ENCODE measurements at regions not wholly inside any gene's neighbourhood (a gene's known extent, or its start where the extent isn't known, plus 50 kb on each side); places are given as distances from the start of the nearest gene placed in this dataset.

DNA sequence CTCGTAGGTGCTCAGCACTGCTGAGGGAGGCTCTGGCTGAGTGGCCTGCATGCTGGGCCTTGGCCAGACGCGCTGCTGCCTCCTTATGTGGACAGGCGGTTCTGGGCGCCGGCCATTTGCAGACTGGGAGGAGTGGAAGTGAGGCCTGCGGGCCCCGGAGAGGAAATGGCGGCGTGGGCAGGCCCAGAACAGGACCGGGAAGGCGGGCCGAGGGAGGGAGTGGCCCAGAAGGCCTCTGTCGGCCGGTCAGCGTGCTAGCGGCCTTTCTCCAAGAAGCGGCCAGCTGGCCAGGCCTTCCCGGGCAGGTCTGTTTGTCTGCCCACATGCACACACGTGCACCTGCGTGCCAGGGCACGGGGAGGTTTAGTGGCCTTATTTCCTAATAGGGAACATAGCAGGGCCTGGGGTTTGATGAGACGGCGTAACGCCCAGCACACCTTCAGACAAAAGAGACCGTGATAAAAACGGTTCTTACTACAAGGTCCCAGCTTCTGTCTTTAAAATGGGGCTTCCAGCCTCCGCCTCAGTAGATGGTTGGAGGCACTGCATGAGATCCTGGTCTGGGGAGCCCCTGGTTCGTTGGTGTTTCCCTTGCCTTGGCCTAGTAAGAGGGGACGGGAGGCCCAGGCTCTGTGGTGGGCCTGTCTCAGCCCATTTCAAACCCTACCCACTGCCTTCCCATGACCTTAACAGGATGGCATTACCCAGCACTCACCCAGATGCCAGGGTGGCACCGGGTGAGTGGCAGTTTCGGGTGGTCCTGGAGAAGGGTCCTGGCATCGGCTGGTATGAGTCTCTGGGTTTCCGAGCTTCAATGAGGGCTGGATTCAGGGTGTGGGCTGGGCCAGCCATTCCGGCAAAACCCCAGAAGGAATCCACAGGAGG, 65.1 kb upstream of the PPARA start:
- DNase-seq: no peak
- no peak overlapping the region for H3K27ac Mint-ChIP-seq

DNA sequence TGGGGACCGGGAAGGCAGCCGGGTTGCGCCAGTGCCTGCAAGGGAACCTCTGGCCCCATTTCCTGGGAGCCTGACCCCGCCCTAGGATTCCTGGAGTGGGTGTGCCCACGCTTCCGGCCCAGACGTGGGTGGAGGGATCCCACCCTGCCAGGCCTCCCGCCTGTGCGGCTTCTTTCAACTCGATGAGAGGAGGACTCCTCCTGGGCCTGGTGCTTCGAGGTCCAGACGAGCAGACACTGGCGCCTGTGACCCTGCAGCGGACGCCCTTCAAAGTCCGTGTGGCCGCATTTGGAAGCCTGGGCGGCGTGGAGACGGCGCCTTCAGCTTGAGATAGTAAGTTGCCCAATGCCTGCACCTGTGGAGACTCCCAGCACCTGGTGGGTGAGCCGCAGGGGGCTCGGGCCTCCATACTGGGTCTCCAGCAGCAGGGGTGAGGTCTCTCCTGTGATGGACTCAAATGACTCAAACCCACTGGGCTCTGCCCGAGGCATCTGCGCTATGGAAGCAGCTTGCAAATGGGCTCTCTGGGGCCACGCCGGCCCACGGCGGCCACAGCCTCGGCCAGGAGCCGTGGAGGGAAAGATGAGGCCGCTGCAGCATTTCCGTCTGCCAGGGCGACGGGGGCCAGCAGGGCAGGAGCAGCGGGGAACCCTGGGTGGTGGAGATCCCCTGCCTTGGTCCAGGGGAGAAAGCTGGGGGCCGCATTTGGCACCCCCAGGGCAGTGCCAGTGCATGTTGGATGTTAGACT, 64.3 kb upstream of the PPARA start:
- Histone ChIP-seq H3K27me3 (replicated peaks in 1 of 2; ENCODE audit: control insufficient read depth in 2 of 2, extremely low read depth in 1 of 2, insufficient read depth in 2 of 2, low read length in 1 of 2) (no peaks in the 10 kb centered on the region), H3K27ac (ENCODE audit: low read length) (no peak overlapping the region), H3K4me1 (ENCODE audit: control insufficient read depth in 1 of 2, extremely low read depth in 1 of 2, insufficient read depth in 2 of 2, low read length in 2 of 2) (no peaks in the 10 kb centered on the region), H3K36me3 (ENCODE audit: control insufficient read depth in 2 of 2, extremely low read depth in 1 of 2, insufficient read depth in 1 of 2, low read length in 1 of 2) (no peaks in the 10 kb centered on the region), H3K4me3 (ENCODE audit: control insufficient read depth in 1 of 2, extremely low read depth in 1 of 2, low read length in 1 of 2) (no peak overlapping the region), H3K9me3 (no peaks in the 10 kb centered on the region)
- H3K4me3 Mint-ChIP-seq: no peak overlapping the region
- no peaks in the 10 kb centered on the region for H3K9me3 Mint-ChIP-seq
- H3K4me1 Mint-ChIP-seq: peaks cover 6 to 15% (median 7%) of the 10 kb centered on the region in 3 donors
- ATAC-seq (replicated peaks in 1 of 4) (no peak), DNase-seq (no peak)
- H3K36me3 Mint-ChIP-seq: no peaks in the 10 kb centered on the region
- ChIA-PET CTCF (no interaction called here), POLR2A (no interaction called here)
- WGBS (ENCODE audit: insufficient coverage): 95% methylated on average over 36 of the region's 37 CpGs
- no peak overlapping the region for H3K27ac Mint-ChIP-seq
- no peaks in the 10 kb centered on the region for H3K27me3 Mint-ChIP-seq

More for the DNA sequence above, 65.1 kb upstream of the PPARA start:
- Histone ChIP-seq H3K36me3 (ENCODE audit: control insufficient read depth in 2 of 2, extremely low read depth in 1 of 2, insufficient read depth in 1 of 2, low read length in 1 of 2) (no peaks in the 10 kb centered on the region), H3K4me3 (ENCODE audit: control insufficient read depth in 1 of 2, extremely low read depth in 1 of 2, low read length in 1 of 2) (no peak overlapping the region), H3K27me3 (replicated peaks in 1 of 2; ENCODE audit: control insufficient read depth in 2 of 2, extremely low read depth in 1 of 2, insufficient read depth in 2 of 2, low read length in 1 of 2) (no peaks in the 10 kb centered on the region), H3K9me3 (no peaks in the 10 kb centered on the region), H3K27ac (ENCODE audit: low read length) (no peak overlapping the region), H3K4me1 (ENCODE audit: control insufficient read depth in 1 of 2, extremely low read depth in 1 of 2, insufficient read depth in 2 of 2, low read length in 2 of 2) (no peaks in the 10 kb centered on the region)
- no peaks in the 10 kb centered on the region for H3K27me3 Mint-ChIP-seq
- no peak for ATAC-seq (replicated peaks in 1 of 4)
- no peaks in the 10 kb centered on the region for H3K9me3 Mint-ChIP-seq
- CTCF ChIA-PET: no interaction called here
- no peak overlapping the region for H3K4me3 Mint-ChIP-seq
- 95% methylated on average over 27 of the region's 35 CpGs for WGBS (ENCODE audit: insufficient coverage)
- H3K36me3 Mint-ChIP-seq: no peaks in the 10 kb centered on the region
- POLR2A ChIA-PET: no interaction called here
- peaks cover 6 to 16% (median 7%) of the 10 kb centered on the region in 3 donors for H3K4me1 Mint-ChIP-seq

DNA sequence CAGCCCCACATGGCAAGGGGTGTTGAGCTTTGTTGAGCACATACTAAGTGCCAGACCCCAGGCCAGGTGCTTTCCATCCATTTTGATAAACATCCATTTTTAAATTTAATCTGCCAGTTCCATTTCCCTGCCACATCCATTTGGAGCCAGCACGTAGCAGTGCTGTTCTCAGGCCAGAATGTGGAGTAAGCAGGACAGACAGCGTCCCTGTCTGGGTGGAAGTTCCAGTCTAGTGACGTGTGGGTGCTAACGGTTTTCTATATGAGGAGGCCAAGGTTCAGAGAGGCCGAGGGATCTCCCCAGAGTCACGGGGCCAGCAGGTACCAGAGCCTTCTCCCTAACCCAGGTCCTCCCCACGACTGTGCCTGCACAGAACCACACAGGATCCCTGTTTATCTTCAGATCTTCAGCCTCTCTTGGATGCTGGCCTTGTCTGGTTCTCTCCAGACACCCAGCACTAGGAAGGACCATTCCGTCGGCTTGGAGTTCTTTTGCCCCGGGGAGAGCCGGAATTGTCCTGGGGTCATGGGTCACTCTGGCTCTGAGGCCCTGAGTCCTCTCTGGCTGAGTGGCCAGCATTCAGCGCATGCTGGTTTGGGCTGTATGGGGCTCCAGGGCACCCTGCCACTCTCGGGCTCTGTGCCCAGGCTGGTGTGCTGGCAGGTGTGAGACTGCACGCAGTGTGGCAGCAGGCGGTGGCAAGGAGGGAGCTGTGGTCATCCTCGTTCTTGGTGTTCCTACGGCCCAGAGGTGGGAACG, 63.6 kb upstream of the PPARA start:
- Mint-ChIP-seq H3K4me1 (peaks cover 6 to 15% (median 7%) of the 10 kb centered on the region in 3 donors), H3K27me3 (no peaks in the 10 kb centered on the region), H3K27ac (no peak overlapping the region), H3K4me3 (no peak overlapping the region), H3K9me3 (no peaks in the 10 kb centered on the region), H3K36me3 (no peaks in the 10 kb centered on the region)
- WGBS (ENCODE audit: insufficient coverage): 92% methylated on average over 12 of the region's 18 CpGs
- H3K36me3 ChIP-seq (ENCODE audit: control insufficient read depth in 2 of 2, extremely low read depth in 1 of 2, insufficient read depth in 1 of 2, low read length in 1 of 2): no peaks in the 10 kb centered on the region
- DNase-seq (no peak), ATAC-seq (replicated peaks in 1 of 4) (no peak)
- H3K27me3 ChIP-seq (replicated peaks in 1 of 2; ENCODE audit: control insufficient read depth in 2 of 2, extremely low read depth in 1 of 2, insufficient read depth in 2 of 2, low read length in 1 of 2): no peaks in the 10 kb centered on the region
- ChIA-PET CTCF (no interaction called here), POLR2A (no interaction called here)
- H3K27ac ChIP-seq (ENCODE audit: low read length): no peak overlapping the region
- H3K4me1 ChIP-seq (ENCODE audit: control insufficient read depth in 1 of 2, extremely low read depth in 1 of 2, insufficient read depth in 2 of 2, low read length in 2 of 2): no peaks in the 10 kb centered on the region
- no peak overlapping the region for H3K4me3 ChIP-seq (ENCODE audit: control insufficient read depth in 1 of 2, extremely low read depth in 1 of 2, low read length in 1 of 2)
- no peaks in the 10 kb centered on the region for H3K9me3 ChIP-seq

DNA sequence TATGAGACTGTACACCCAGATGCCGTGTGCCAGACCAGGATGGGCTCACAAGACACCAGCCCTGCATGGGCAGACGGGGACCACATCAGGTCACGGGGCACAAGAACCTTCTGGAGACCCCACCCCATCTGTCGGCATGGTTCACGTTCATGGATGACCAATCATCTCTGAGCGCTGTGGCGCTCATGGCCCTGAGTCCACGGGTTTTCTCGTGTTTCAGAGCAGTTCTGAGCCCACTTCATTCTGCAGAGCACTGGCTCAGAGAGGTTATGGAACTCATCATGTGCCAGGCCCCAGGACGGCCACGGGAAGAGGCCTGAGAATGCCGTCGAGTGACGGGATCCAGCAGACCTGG, 63.0 kb upstream of the PPARA start:
- Histone ChIP-seq H3K27ac (ENCODE audit: low read length) (no peak overlapping the region), H3K4me3 (ENCODE audit: control insufficient read depth in 1 of 2, extremely low read depth in 1 of 2, low read length in 1 of 2) (no peak overlapping the region), H3K36me3 (ENCODE audit: control insufficient read depth in 2 of 2, extremely low read depth in 1 of 2, insufficient read depth in 1 of 2, low read length in 1 of 2) (no peaks in the 10 kb centered on the region), H3K27me3 (replicated peaks in 1 of 2; ENCODE audit: control insufficient read depth in 2 of 2, extremely low read depth in 1 of 2, insufficient read depth in 2 of 2, low read length in 1 of 2) (no peaks in the 10 kb centered on the region), H3K9me3 (no peaks in the 10 kb centered on the region), H3K4me1 (ENCODE audit: control insufficient read depth in 1 of 2, extremely low read depth in 1 of 2, insufficient read depth in 2 of 2, low read length in 2 of 2) (no peaks in the 10 kb centered on the region)
- ChIA-PET CTCF (no interaction called here), POLR2A (no interaction called here)
- DNase-seq (no peak), ATAC-seq (replicated peaks in 1 of 4) (no peak)
- Mint-ChIP-seq H3K9me3 (no peaks in the 10 kb centered on the region), H3K4me1 (peaks cover 5 to 15% (median 6%) of the 10 kb centered on the region in 3 donors), H3K27me3 (no peaks in the 10 kb centered on the region), H3K27ac (no peak overlapping the region), H3K4me3 (no peak overlapping the region), H3K36me3 (no peaks in the 10 kb centered on the region)
- 91% methylated on average over 14 of the region's 14 CpGs for WGBS (ENCODE audit: insufficient coverage)

DNA sequence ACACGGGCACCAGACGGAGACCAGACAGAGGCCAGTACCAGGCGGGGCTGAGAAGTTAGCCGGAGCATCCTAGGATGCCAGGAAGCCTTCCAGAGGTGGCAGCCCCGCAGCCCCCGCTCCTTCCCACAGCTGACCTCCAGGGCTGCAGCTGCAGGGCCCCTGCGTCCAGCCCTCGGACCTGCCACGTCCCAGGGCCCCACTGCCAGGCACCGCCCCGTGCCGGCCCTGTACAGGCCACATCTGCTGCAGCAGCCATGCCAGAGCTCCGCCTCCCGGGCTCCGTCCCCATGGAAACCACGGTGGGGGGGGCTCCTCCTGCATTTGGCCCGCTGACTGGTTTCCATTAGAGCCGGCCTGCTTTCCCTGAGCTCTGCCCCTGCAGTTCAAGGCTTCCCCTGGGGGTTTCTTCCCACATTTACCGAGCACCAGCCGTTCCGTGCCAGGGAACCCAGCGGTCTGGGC, 62.5 kb upstream of the PPARA start:
- no peak overlapping the region for H3K27ac ChIP-seq (ENCODE audit: low read length)
- CTCF ChIA-PET: no interaction called here

DNA sequence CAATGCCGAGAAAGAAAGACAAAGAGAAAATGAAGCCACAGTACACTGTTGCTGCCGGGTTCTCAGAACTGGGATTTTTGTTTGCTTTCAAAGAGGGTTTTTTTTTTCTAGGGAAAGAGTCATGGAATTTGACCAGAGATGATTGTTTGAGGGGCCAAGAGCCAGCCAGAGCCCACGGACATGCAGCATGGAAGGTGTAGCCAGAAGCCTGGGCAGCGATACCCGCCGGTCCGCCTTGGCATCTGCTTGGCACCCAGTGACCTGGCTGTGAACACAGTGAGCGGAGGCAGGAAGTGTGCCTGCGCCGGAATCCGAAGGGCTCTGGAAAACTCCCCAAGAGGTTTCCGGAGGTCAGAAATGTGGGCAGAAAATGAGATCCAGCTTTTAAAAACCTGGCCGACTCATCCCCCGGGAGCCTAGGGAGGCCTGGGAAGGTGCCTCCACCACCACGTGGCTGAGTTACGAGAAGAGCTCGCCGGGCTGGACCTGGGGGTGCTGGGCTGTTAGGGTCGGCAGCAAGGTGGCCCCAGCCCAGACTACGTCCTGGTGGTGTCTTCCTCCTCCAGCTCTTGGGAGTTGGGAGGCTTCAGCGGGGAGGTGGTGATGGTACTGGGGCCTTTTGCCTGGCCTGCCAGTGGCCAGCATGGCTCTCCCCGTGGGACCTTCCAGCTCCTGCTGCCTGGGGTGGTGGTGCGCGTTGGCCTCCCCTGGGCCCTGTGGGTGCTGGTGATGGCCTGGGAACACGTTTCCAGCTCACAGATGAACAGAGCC, 61.6 kb upstream of the PPARA start:
- peaks cover 1 to 14% (median 1%) of the 10 kb centered on the region in 3 donors for H3K4me1 Mint-ChIP-seq
- H3K36me3 Mint-ChIP-seq: no peaks in the 10 kb centered on the region
- no peaks in the 10 kb centered on the region for H3K36me3 ChIP-seq (ENCODE audit: control insufficient read depth in 2 of 2, extremely low read depth in 1 of 2, insufficient read depth in 1 of 2, low read length in 1 of 2)
- ChIA-PET CTCF (no interaction called here), POLR2A (no interaction called here)
- no peaks in the 10 kb centered on the region for H3K4me1 ChIP-seq (ENCODE audit: control insufficient read depth in 1 of 2, extremely low read depth in 1 of 2, insufficient read depth in 2 of 2, low read length in 2 of 2)
- 92% methylated on average over 24 of the region's 25 CpGs for WGBS (ENCODE audit: insufficient coverage)
- no peak overlapping the region for H3K4me3 Mint-ChIP-seq
- H3K9me3 Mint-ChIP-seq: no peaks in the 10 kb centered on the region
- H3K9me3 ChIP-seq: no peaks in the 10 kb centered on the region
- ATAC-seq (replicated peaks in 1 of 4) (no peak), DNase-seq (no peak)
- H3K4me3 ChIP-seq (ENCODE audit: control insufficient read depth in 1 of 2, extremely low read depth in 1 of 2, low read length in 1 of 2): no peak overlapping the region
- H3K27me3 ChIP-seq (replicated peaks in 1 of 2; ENCODE audit: control insufficient read depth in 2 of 2, extremely low read depth in 1 of 2, insufficient read depth in 2 of 2, low read length in 1 of 2): no peaks in the 10 kb centered on the region
- no peak overlapping the region for H3K27ac Mint-ChIP-seq
- H3K27ac ChIP-seq (ENCODE audit: low read length): no peak overlapping the region
- no peaks in the 10 kb centered on the region for H3K27me3 Mint-ChIP-seq

More for the DNA sequence above, 62.5 kb upstream of the PPARA start:
- POLR2A ChIA-PET: no interaction called here
- no peak overlapping the region for H3K4me3 ChIP-seq (ENCODE audit: control insufficient read depth in 1 of 2, extremely low read depth in 1 of 2, low read length in 1 of 2)
- 86% methylated on average over 21 of the region's 22 CpGs for WGBS (ENCODE audit: insufficient coverage)
- H3K4me1 ChIP-seq (ENCODE audit: control insufficient read depth in 1 of 2, extremely low read depth in 1 of 2, insufficient read depth in 2 of 2, low read length in 2 of 2): no peaks in the 10 kb centered on the region
- H3K9me3 Mint-ChIP-seq: no peaks in the 10 kb centered on the region
- no peaks in the 10 kb centered on the region for H3K27me3 ChIP-seq (replicated peaks in 1 of 2; ENCODE audit: control insufficient read depth in 2 of 2, extremely low read depth in 1 of 2, insufficient read depth in 2 of 2, low read length in 1 of 2)
- no peak overlapping the region for H3K4me3 Mint-ChIP-seq
- no peaks in the 10 kb centered on the region for H3K36me3 ChIP-seq (ENCODE audit: control insufficient read depth in 2 of 2, extremely low read depth in 1 of 2, insufficient read depth in 1 of 2, low read length in 1 of 2)
- no peaks in the 10 kb centered on the region for H3K9me3 ChIP-seq
- ATAC-seq (replicated peaks in 1 of 4): no peak
- H3K36me3 Mint-ChIP-seq: no peaks in the 10 kb centered on the region
- H3K27me3 Mint-ChIP-seq: no peaks in the 10 kb centered on the region
- H3K4me1 Mint-ChIP-seq: peaks cover 5 to 15% (median 6%) of the 10 kb centered on the region in 3 donors
- no peak overlapping the region for H3K27ac Mint-ChIP-seq
- no peak for DNase-seq

All from T-cell (primary cell).